SW 1271 (cell line): ENCODE measurements at regions not wholly inside any gene's neighbourhood (a gene's known extent, or its start where the extent isn't known, plus 50 kb on each side); places are given as distances from the start of the nearest gene placed in this dataset.

ENCODE experiments used
- DNase-seq, 2 experiments: peaks; one replicate each; lab custom pipeline; 2025; lab: John Stamatoyannopoulos, UW

GRCh38 chr16:6375465-6376075 lies 957.1 kb upstream of the RBFOX1 start:
- DNase-seq, result no peak

- DNase-seq, result no peak
These were observed 957.8 kb upstream of the RBFOX1 start for GRCh38 chr16:6374821-6375220.

GRCh38 chr16:6364846-6365245 lies 967.8 kb upstream of the RBFOX1 start:
- DNase-seq, result no peak

GRCh38 chr16:6363896-6364607 lies 968.6 kb upstream of the RBFOX1 start:
- DNase-seq, result no peak

GRCh38 chr16:6363396-6363795 lies 969.2 kb upstream of the RBFOX1 start:
- DNase-seq, result no peak

- no peak for DNase-seq
These were observed 970.3 kb upstream of the RBFOX1 start for GRCh38 chr16:6362321-6362720.

- DNase-seq, result no peak
These were observed 972.0 kb upstream of the RBFOX1 start for GRCh38 chr16:6360641-6361040.

- DNase-seq, result no peak
These were observed 975.7 kb upstream of the RBFOX1 start for GRCh38 chr16:6356911-6357310.

GRCh38 chr16:6349725-6350124 lies 982.9 kb upstream of the RBFOX1 start:
- DNase-seq, result no peak

GRCh38 chr16:6345090-6345489 lies 987.6 kb upstream of the RBFOX1 start:
- no peak for DNase-seq

- DNase-seq, result no peak
These were observed 989.5 kb upstream of the RBFOX1 start for GRCh38 chr16:6343157-6343556.

GRCh38 chr16:6341981-6342380 lies 990.7 kb upstream of the RBFOX1 start:
- DNase-seq, result no peak

GRCh38 chr16:6335072-6335471 lies 997.6 kb upstream of the RBFOX1 start:
- peak in 1 of 2 experiments; percentile 7 for DNase-seq

- DNase-seq, result no peak
These were observed 1000.9 kb upstream of the RBFOX1 start for GRCh38 chr16:6331770-6332169.

GRCh38 chr16:6317934-6318333 lies 1014.7 kb upstream of the RBFOX1 start:
- DNase-seq, result no peak

- DNase-seq, result no peak
These were observed 1023.4 kb upstream of the RBFOX1 start for GRCh38 chr16:6309271-6309670.

GRCh38 chr16:6308176-6308575 lies 1024.5 kb upstream of the RBFOX1 start:
- no peak for DNase-seq

- no peak for DNase-seq
These were observed 1032.1 kb upstream of the RBFOX1 start for GRCh38 chr16:6300523-6300922.

GRCh38 chr16:6297666-6298410 lies 1034.8 kb upstream of the RBFOX1 start:
- DNase-seq, result no peak

- no peak for DNase-seq
These were observed 1046.5 kb upstream of the RBFOX1 start for GRCh38 chr16:6286176-6286575.

GRCh38 chr16:6284731-6285130 lies 1047.9 kb upstream of the RBFOX1 start:
- no peak for DNase-seq

GRCh38 chr16:6281994-6282393 lies 1050.7 kb upstream of the RBFOX1 start:
- no peak for DNase-seq

- DNase-seq, result no peak
These were observed 1051.4 kb upstream of the RBFOX1 start for GRCh38 chr16:6281274-6281673.
